Body of pancreas (tissue), 4 donors: ENCODE measurements at regions not wholly inside any gene's neighbourhood (a gene's known extent, or its start where the extent isn't known, plus 50 kb on each side); places are given as distances from the start of the nearest gene placed in this dataset.

Source experiments
- ATAC-seq: fragments of 150-250 bp; one replicate; pipeline ENCODE4 v1.9.1; 2016
- DNase-seq, 4 donors: peaks; one replicate each; pipeline ENCODE4 v3.0.0-alpha.2; 2019
- H3K27ac ChIP-seq, 4 donors: fragments of 200-600 bp; sonication (generic); 1 replicate in 3 of 4; 2 replicates in 1 of 4; pipeline versions ENCODE4 v1.5.1 to v1.6.1; 2016 to 2019; ENCODE audit warnings: mild to moderate bottlenecking in 1 of 4, mixed read lengths in 1 of 4, moderate library complexity in 1 of 4
- H3K27me3 ChIP-seq, 2 donors: fragments of 200-600 bp; sonication (generic); one replicate each; pipeline ENCODE4 v1.6.0; 2016; ENCODE audit warnings: mild to moderate bottlenecking in 1 of 2
- H3K36me3 ChIP-seq, 2 donors: fragments of 200-600 bp; sonication (generic); replicated peaks in 1 of 2; 2 replicates each; pipeline ENCODE4 v1.5.1; 2016; ENCODE audit warnings: low read depth in 2 of 2; ENCODE audit not compliant: insufficient read depth in 1 of 2
- H3K4me1 ChIP-seq: fragments of 200-600 bp; sonication (generic); one replicate; pipeline ENCODE4 v1.6.0; 2016
- H3K4me3 ChIP-seq, 2 donors: fragments of 200-600 bp; sonication (generic); 1 replicate in 1 of 2; 2 replicates in 1 of 2; pipeline ENCODE4 v1.5.1; 2016 to 2019
- H3K9me3 ChIP-seq, 3 donors: fragments of 200-600 bp; sonication (generic); 1 replicate in 2 of 3; 2 replicates in 1 of 3; pipeline ENCODE4 v1.5.1; 2016
- POLR2A ChIP-seq, 3 donors: fragments of 450-650 bp; IDR thresholded peaks; one replicate each; pipeline ENCODE4 v1.6.1; 2016; ENCODE audit warnings: antibody characterized with exemption in 3 of 3, mild to moderate bottlenecking in 2 of 3
- WGBS, 2 donors: methylation state at CpG; one replicate each; pipeline ENCODE4 v1.1.5; 2017; 5-methylcytosine and 5-hydroxymethylcytosine counted together
- intact Hi-C: fragments of 100-400 bp; cut with DNase I; formaldehyde crosslinking; loops from one replicate; pipeline ENCODE4 v1.15.1; 2023
- TF ChIP-seq, protein P1 (sequence below), 7 experiments: fragments of 450-650 bp in 4 of 7; fragments of 200-600 bp in 3 of 7; sonication (generic) in 3 of 7; IDR thresholded peaks; one replicate each; pipeline ENCODE4 v1.5.1; 2016 to 2019; ENCODE audit warnings: antibody characterized with exemption in 7 of 7

DNA sequence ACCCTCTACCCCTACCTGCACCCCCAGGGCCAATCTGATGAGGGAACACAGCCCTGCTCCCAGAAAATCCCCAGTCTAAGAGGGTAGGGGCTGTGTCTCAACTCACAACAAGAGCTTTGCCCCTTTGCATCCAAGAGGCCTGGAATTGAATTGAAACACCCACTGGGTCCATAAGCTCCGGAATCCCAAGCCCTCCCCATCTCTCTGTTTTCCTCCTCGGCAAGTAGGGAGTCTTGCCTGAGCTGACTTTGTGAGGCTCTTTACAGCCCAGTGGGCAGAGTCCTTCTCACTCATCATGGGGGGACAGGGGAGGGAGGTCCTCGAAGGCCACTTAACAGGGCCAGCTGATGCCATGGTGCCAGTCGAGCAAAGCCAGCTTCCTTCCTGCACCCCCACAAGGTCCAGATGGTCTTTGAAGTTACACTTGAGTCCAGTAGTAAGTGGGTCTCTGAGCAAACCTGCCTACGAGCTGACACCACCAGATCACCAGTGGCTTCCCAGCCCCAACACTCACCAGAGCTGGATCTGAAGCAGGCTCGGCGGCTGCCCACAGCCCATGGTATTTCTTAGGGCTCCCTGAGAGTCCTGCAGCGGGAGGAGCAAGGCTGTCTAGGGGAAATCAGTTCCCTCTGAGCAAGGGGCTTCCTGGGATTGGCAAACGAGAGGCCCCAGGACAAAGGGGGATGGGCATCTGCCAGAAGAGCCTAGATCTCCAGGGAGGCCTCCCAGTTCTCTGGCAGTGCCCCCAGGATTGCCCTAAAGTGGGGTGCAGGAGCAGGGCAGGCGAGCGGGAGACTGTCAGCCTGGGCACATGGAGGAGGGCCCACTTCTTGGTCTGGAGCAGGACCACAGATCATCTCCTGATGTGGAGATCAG, 144.5 kb downstream of the VEGFA start:
- ATAC-seq (no peak), DNase-seq (no peak)
- H3K9me3 ChIP-seq, result no peaks in the 10 kb centered on the region
- TF ChIP-seq, protein P1, sequence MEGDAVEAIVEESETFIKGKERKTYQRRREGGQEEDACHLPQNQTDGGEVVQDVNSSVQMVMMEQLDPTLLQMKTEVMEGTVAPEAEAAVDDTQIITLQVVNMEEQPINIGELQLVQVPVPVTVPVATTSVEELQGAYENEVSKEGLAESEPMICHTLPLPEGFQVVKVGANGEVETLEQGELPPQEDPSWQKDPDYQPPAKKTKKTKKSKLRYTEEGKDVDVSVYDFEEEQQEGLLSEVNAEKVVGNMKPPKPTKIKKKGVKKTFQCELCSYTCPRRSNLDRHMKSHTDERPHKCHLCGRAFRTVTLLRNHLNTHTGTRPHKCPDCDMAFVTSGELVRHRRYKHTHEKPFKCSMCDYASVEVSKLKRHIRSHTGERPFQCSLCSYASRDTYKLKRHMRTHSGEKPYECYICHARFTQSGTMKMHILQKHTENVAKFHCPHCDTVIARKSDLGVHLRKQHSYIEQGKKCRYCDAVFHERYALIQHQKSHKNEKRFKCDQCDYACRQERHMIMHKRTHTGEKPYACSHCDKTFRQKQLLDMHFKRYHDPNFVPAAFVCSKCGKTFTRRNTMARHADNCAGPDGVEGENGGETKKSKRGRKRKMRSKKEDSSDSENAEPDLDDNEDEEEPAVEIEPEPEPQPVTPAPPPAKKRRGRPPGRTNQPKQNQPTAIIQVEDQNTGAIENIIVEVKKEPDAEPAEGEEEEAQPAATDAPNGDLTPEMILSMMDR (IDR thresholded peaks at IDR 0.05), result no peak
- no peak for TF ChIP-seq POLR2A (IDR thresholded peaks at IDR 0.05)
- H3K27ac ChIP-seq, result peak overlapping the region in 1 of 4 donors; percentile 60
- H3K36me3 ChIP-seq, result no peaks in the 10 kb centered on the region
- intact Hi-C loops, result no loop called here
- H3K4me1 ChIP-seq, result peaks cover 75% of the 10 kb centered on the region
- no peaks in the 10 kb centered on the region for H3K27me3 ChIP-seq
- H3K4me3 ChIP-seq, result no peak overlapping the region
- 84 to 85% methylated on average over 5 to 11 of the region's 11 CpGs for WGBS, 2 donors

DNA sequence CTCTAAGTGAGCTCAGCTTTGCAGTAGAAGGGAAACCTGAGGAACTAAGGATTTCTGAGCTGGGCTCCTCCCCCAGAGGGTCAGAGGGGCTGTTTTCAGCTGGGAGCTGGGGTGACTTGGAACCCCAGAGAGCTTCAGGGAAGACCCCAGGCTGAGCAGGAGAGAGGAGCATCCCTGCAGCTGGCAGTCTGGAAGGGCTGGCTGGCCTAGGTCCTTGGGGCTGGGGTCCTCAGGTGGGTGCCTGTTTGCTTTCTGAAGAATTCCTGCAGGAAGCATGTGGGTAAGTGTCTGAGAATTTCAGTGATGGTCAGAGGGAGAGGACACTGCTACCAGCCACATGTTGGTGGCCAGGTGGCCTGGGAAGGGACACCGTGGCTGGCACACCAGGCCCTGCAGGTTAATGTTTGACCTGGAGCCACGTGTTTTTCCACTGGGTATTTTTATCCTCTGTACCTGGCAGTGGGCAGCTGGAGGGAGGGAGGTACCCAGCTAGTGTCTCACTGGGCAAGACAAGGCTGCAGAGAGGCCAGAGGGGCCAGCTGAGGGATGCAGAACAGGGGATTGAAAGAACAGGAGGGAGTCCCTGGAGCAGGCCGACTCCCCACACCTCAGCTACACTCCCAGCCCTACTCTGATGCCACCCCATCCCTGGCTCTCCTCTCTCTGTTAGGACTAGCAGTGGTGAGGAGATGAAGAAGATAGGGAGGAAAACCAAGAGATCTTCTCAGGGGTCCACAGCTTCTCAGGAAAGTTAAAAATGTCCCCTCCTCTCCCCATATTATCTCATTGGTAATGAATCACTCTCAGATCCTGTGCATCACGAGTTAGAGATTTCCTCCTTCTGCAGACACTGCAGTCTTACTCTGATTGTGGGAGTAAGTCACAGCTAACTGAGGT, 143.6 kb downstream of the VEGFA start:
- H3K9me3 ChIP-seq, result no peaks in the 10 kb centered on the region
- WGBS, 2 donors, result 17 to 18% methylated on average over 4 of the region's 4 CpGs
- DNase-seq (peak; percentile 76 to 89 (median 86)), ATAC-seq (peak; percentile 71)
- H3K4me3 ChIP-seq, result no peak overlapping the region
- peaks cover 75% of the 10 kb centered on the region for H3K4me1 ChIP-seq
- TF ChIP-seq, protein P1 (IDR thresholded peaks at IDR 0.05), result peak in 1 of 7 experiments; percentile 16
- TF ChIP-seq POLR2A (IDR thresholded peaks at IDR 0.05), result no peak
- peak overlapping the region; percentile 52 to 62 (median 60) for H3K27ac ChIP-seq
- intact Hi-C loops, result no loop called here
- H3K27me3 ChIP-seq, result no peaks in the 10 kb centered on the region
- H3K36me3 ChIP-seq, result no peaks in the 10 kb centered on the region

DNA sequence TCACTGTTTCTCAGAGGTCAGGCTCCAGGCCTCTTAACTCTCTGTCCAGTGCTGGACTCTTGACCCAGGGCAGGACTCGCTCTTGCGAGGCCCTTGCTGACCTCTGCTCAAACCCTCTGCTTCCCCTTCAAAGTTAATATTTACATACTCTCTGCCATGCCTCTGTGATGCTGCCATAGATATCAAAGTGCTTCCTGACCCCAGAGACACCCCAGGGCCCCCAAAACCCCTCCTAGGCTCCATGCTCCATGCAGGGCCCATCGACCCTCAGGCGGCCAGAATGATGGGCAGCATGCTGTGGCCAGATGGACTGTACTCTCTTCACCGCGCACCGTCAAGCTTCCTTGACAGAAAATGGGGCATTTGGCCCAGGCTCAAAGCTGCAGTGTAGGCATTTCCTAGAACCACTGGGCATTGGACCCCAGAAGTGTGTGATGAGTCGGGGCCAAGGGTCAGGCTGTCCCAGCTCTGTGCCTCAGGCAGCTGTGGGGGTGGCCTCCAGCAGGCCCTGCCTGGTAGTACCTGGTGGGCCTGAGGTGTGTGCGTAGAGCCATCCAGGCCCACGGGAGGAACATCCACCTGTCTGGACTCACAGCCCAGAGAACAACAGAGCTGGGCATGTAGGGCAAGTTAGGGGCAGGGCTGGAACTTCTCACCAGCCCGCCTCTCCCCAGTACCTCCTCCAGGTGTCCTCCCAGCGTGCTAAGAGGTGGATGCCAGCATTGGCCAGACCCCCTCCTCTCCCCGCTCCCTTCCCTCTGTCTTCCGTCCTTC, 142.8 kb downstream of the VEGFA start:
- Histone ChIP-seq H3K27me3 (no peaks in the 10 kb centered on the region), H3K9me3 (no peaks in the 10 kb centered on the region), H3K4me1 (peaks cover 66% of the 10 kb centered on the region), H3K27ac (peak overlapping the region; percentile 52 to 62 (median 60)), H3K36me3 (no peaks in the 10 kb centered on the region), H3K4me3 (no peak overlapping the region)
- 61 to 67% methylated on average over 5 to 14 of the region's 14 CpGs for WGBS, 2 donors
- intact Hi-C loops, result no loop called here
- DNase-seq (no peak), ATAC-seq (no peak)
- TF ChIP-seq POLR2A (IDR thresholded peaks at IDR 0.05), result no peak
- TF ChIP-seq, protein P1 (IDR thresholded peaks at IDR 0.05), result no peak

DNA sequence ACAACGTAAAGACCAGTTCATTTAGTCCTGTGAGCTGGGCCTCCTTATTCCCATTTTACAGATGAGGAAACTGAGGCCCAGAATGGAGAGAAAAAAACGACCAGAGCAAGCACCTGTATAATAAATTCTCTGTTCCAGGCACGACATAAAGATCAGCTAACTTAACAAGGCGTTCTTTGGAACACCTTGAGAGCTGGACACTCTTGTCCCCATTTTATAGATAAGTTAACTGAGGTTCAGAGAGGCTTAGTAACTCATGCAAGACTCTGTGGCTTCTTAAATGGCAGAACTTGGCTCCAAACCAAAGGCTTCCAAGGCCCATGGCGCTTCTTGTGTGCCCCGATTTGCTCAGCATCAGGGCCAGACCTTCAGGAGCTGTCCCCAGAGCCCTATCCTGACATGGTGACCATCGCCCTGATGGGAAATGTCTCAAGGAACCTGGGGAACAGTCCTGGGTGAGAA, 142.1 kb downstream of the VEGFA start:
- Histone ChIP-seq H3K27ac (peak overlapping the region in 2 of 4 donors; percentile 1 to 52), H3K9me3 (no peaks in the 10 kb centered on the region), H3K4me3 (no peak overlapping the region), H3K36me3 (no peaks in the 10 kb centered on the region), H3K4me1 (peaks cover 60% of the 10 kb centered on the region), H3K27me3 (no peaks in the 10 kb centered on the region)
- WGBS, 2 donors, result 78 to 86% methylated on average over 7 of the region's 7 CpGs
- no peak for DNase-seq
- ATAC-seq, result no peak
- TF ChIP-seq, protein P1 (IDR thresholded peaks at IDR 0.05), result no peak
- no peak for TF ChIP-seq POLR2A (IDR thresholded peaks at IDR 0.05)
- intact Hi-C loops, result no loop called here
